ENCODE measurements at regions not wholly inside any gene's neighbourhood (a gene's known extent, or its start where the extent isn't known, plus 50 kb on each side); places are given as distances from the start of the nearest gene placed in this dataset.
"Not testable (repeated sequence)": the region's sequence is repeated elsewhere in the genome, so short reads cannot be mapped to it uniquely, and the experiment has no call there.

- DNase-seq; intact Hi-C loops (cut with micrococcal nuclease): not testable (repeated sequence)
- peak; percentile 76 for ATAC-seq
These were observed 172.8 kb upstream of the PLGLB1 start for GRCh38 chr2:87194254-87194999.

- intact Hi-C loops (cut with micrococcal nuclease); ATAC-seq; DNase-seq: not testable (repeated sequence)
These were observed 175.2 kb upstream of the PLGLB1 start for GRCh38 chr2:87196720-87197388.

GRCh38 chr2:87198422-87198821, 176.8 kb upstream of the PLGLB1 start:
- intact Hi-C loops (cut with micrococcal nuclease); ATAC-seq; DNase-seq: not testable (repeated sequence)

GRCh38 chr2:87199228-87199627, 177.6 kb upstream of the PLGLB1 start:
- intact Hi-C loops (cut with micrococcal nuclease); ATAC-seq; DNase-seq: not testable (repeated sequence)

GRCh38 chr2:87204569-87205147, 183.0 kb upstream of the PLGLB1 start:
- intact Hi-C loops (cut with micrococcal nuclease); ATAC-seq; DNase-seq: not testable (repeated sequence)

GRCh38 chr2:87212938-87213337, 191.3 kb upstream of the PLGLB1 start:
- ATAC-seq; DNase-seq; intact Hi-C loops (cut with micrococcal nuclease): not testable (repeated sequence)

DNA sequence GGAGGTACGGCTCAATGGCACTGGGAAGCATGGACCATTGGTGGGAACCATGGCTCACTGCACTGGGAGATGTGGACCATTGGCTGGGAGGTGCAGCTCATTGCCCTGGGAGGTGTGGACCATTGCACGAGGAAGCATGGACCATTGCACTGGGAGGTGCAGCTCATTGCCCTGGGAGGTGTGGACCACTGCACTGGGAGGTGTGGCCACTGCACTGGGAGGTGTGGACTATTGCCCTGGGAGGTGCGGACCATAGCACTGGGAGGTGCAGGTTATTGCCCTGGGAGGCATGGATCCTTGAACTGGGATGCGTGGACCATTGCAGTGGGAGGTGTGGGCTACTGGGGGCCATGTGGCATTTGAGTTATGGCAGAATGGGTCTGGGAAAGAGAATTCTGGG, 195.4 kb upstream of the PLGLB1 start:
- DNase-seq; ATAC-seq; intact Hi-C loops (cut with micrococcal nuclease): not testable (repeated sequence)

DNA sequence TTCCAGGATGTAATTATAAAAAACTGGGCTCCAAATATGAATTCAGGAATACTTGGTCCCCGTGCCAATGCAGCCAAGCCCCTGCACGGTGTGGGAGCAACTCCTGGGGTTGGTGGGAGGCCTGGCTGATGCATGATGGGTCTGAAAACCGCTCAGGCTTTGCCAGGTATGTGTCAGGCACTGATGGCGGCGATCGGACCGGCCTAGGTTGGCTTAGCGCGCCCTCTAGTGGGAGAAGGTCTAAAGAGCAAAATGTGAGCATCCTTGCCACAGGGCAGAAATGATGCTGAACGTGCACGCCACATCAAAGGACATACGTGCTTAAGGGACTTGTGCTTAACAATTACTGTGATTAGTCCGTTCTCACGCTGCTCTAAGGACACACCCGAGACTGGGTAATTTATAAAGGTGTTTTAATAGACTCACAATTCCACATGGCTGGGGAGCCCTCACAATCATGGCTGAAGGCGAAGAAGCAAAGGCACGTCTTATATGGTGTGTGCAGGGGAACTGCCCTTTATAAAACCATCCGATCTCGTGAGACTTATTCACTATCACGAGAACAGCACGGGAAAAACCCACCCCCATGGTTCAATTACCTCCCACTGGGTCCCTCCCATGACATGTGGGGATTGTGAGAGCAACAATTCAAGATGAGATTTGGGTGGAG, 196.2 kb upstream of the PLGLB1 start:
- intact Hi-C loops (cut with micrococcal nuclease): not testable (repeated sequence)
- ATAC-seq (peak; percentile 88), DNase-seq (peak; percentile 34)

GRCh38 chr2:87220651-87221050, 199.0 kb upstream of the PLGLB1 start:
- DNase-seq; intact Hi-C loops (cut with micrococcal nuclease); ATAC-seq: not testable (repeated sequence)

GRCh38 chr2:87222131-87222530, 200.5 kb upstream of the PLGLB1 start:
- ATAC-seq; intact Hi-C loops (cut with micrococcal nuclease); DNase-seq: not testable (repeated sequence)

DNA sequence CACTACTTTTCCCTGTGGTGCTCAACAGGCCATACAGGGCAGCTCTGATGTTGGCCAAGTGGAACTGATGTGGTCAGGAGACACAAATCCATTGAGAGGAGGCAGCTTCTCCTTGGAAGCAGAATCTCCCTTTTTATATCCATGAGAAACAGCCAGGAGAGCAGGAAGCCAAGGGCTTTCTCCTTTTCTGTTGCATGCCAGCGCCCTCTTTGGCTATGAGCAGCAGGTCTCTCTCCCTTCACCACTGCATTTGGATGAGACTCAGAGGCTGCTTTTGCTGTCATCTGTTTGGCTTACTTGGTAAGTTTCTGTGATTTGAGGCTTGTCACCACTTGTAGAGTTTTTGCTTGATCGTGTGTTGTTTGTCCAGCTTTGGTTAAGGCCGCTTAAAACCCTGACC, 202.2 kb upstream of the PLGLB1 start:
- ATAC-seq; DNase-seq; intact Hi-C loops (cut with micrococcal nuclease): not testable (repeated sequence)

DNA sequence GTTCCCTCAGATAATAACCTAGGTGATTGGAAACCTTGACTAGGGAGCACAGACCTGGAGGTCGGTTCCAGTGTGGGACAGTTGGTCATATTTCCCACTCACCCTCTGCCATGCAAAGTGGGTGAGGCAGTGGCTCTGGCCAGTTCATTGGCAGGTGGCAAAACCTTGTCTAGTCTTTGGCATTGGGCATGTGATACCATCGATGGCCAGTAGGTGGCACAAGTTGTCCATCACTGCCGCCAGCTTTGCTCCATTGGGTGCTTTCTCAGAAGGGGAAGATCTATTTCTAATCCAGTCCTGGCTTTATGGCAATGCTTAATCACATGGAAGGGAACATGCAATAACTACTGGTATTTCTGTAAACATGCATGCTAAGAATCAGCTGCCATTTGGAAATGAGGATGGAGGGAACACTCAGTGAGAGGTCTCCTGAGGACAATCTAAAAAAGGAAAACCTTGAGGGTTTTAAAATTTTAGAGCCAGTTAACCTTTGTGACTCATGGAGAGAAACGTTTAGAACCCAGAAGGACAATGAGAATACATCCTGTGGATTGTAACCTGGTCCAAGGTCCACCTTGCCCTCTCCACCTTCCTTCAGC, 207.5 kb upstream of the PLGLB1 start:
- peak; percentile 91 for ATAC-seq
- DNase-seq; intact Hi-C loops (cut with micrococcal nuclease): not testable (repeated sequence)

GRCh38 chr2:87229964-87230363, 208.3 kb upstream of the PLGLB1 start:
- intact Hi-C loops (cut with micrococcal nuclease); DNase-seq; ATAC-seq: not testable (repeated sequence)

DNA sequence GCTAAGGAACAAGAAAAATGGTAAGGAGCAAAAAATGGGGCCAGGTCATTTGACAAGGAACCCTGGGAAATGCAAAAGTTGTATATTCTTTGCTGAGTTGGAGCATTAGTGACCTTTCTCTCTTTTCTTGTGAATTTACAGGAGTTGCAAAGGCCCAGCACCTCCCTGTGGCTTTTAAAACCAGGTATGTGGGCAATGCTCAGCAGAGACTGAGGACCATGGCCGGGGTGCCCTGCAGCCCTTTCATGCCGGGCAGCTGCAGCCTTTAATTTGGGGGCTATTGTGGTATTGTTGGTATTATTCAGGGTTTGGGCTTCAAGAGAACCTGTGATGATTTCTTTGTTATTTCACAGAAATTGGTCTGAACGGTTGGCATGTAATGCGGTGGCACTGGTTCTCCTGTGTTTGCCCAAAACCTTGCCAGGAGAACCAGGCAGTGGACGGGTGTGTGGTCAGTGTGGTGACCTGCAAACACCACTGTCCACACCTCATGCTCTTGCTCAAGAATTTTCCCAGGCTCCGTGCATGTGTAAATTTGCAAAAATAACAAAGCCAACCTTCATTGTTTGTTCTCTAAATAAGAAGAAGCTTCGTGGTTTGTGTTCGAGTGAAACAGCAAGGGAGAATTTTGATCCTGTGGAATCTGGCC, 213.8 kb upstream of the PLGLB1 start:
- intact Hi-C loops (cut with micrococcal nuclease); DNase-seq; ATAC-seq: not testable (repeated sequence)

DNA sequence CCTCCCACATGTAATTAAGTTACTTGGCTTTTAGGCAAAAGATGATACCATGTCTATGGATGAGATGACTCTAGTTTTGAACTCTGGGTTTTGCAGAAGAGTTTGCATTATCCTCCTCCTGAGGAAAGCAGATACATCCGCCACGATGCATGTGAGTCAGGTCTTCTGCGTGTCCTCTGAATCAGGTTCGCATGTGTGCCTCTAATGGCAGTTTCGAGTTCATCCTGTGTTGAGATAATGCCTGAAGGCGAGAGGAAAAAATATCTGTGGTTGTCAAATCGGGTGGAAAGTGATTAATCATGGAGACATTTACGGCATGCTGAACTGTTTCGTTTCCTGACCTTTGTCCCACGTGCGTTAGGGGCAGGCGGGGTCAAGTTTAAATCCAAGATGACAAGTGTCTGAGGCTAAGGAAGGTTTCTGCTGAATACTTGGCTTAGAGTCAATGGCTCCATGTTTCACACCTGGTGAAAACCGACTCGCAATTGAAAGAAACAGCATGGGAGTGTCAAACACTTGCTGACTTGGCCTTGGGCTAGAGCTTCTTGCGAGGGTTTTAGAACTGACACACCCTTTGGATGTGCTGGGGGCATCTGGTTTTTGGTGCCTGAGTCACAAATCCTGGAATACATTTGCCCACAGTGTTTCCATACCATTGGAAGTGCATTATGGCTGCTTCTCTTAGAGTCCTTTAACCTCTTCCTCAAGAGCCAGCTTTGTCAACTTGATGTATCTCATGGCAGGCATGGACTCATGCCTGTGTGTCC, 216.1 kb upstream of the PLGLB1 start:
- DNase-seq; ATAC-seq; intact Hi-C loops (cut with micrococcal nuclease): not testable (repeated sequence)

- intact Hi-C loops (cut with micrococcal nuclease); DNase-seq: not testable (repeated sequence)
- ATAC-seq: peak; percentile 50
These were observed 218.0 kb upstream of the PLGLB1 start for GRCh38 chr2:87239558-87240215.

GRCh38 chr2:87246066-87246717, 224.5 kb upstream of the PLGLB1 start:
- DNase-seq; ATAC-seq; intact Hi-C loops (cut with micrococcal nuclease): not testable (repeated sequence)

Measured in left ventricle myocardium superior (tissue), 1 donor.